ENCODE measurements at regions not wholly inside any gene's neighbourhood (a gene's known extent, or its start where the extent isn't known, plus 50 kb on each side); places are given as distances from the start of the nearest gene placed in this dataset.
"Not testable (repeated sequence)": the region's sequence is repeated elsewhere in the genome, so short reads cannot be mapped to it uniquely, and the experiment has no call there.

- ATAC-seq, result no peak
- DNase-seq, result no peak
Measured at GRCh38 chr7:409339-410281, 110.0 kb downstream of the PDGFA start.

GRCh38 chr7:410395-410910, 109.2 kb downstream of the PDGFA start:
- ATAC-seq, result no peak
- no peak for DNase-seq

DNA sequence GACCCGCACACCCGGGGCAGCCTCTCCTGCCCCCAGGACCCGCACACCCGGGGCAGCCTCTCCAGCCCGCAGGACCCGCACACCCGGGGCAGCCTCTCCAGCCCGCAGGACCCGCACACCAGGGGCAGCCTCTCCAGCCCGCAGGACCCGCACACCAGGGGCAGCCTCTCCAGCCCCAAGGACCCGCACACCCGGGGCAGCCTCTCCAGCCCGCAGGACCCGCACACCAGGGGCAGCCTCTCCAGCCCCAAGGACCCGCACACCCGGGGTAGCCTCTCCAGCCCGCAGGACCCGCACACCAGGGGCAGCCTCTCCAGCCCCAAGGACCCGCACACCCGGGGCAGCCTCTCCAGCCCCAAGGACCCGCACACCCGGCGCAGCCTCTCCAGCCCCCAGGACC, 108.5 kb downstream of the PDGFA start:
- DNase-seq, ATAC-seq: not testable (repeated sequence)

DNA sequence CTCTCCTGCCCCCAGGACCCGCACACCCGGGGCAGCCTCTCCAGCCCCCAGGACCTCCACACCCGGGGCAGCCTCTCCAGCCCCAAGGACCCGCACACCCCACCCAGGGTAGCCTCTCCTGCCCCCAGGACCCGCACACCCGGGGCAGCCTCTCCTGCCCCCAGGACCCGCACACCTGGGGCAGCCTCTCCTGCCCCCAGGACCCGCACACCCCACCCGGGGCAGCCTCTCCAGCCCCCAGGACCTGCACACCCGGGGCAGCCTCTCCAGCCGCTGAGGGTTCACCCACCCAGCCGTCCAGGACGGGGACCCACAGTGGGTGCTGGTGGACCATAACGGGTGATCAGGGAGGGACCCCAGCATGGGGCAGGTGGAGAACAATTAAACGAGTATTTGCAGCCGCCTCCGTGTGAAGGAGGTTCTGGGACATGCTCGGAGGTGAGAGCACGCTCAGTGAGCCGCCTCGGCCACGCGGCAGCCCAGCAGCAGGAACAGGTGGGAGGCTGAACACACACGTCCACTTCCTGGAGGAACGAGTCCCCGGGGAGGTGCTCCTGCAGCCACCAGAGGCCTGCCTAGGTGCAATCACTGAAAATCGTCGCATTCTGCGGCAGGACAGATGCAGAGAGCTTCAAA, 107.9 kb downstream of the PDGFA start:
- no peak for ATAC-seq
- no peak for DNase-seq

DNA sequence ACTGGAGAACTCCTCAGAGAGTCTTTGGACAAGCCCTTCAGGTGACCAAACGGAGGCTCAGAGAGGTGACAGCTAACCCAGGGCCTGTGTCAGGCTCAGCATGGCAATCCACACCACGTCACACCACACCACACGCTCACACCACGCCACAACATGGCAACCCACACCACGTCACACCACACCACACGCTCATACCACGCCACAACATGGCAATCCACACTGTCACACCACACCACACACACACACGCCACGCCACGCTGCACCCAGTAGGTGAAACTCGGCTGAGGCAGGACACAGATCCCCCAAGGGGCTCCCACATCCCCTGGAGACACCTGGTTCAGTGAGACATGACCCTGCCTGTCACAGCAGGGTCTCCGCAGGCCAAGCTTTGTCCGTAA, 107.3 kb downstream of the PDGFA start:
- DNase-seq (no peak), ATAC-seq (no peak)

DNA sequence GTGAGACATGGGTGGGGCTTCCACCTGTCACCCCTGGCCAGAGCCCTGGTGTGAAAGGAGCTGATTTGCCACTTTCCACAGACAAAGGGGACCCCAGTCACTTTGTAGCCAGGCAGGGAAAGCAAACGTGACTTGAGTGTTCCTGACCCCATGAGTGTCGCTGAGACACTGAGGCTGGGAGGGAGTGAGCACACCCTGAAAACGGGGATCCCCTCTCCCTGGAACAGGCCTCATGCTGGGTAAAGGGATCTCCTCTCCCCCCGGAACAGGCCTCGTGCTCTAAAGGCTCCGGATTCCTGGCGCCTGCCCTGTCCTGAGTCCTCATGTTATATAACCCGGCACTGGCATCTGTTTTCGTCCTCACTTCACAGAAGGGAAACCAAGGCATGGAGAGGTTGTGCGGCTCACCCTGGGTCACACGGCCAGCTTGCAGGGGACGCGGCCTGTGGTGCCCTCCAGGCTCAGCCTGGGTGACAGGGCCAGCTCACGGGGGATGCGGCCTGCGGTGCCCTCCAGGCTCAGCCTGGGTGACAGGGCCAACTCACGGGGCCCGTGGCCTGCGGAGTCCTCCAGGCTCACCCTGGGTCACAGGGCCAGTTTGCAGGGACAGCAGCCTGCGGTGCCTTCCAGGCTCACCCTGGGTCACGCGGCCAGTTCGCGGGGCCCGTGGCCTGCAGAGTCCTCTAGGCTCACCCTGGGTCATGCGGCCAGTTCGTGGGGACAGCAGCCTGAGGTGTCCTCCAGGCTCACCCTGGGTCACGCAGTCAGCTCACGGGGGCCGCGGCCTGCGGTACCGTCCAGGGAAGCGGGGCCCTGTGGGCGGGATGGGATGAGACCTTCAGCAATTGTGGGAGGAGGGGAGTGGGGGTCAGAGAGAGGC, 104.7 kb downstream of the PDGFA start:
- DNase-seq, result no peak
- ATAC-seq, result no peak

DNA sequence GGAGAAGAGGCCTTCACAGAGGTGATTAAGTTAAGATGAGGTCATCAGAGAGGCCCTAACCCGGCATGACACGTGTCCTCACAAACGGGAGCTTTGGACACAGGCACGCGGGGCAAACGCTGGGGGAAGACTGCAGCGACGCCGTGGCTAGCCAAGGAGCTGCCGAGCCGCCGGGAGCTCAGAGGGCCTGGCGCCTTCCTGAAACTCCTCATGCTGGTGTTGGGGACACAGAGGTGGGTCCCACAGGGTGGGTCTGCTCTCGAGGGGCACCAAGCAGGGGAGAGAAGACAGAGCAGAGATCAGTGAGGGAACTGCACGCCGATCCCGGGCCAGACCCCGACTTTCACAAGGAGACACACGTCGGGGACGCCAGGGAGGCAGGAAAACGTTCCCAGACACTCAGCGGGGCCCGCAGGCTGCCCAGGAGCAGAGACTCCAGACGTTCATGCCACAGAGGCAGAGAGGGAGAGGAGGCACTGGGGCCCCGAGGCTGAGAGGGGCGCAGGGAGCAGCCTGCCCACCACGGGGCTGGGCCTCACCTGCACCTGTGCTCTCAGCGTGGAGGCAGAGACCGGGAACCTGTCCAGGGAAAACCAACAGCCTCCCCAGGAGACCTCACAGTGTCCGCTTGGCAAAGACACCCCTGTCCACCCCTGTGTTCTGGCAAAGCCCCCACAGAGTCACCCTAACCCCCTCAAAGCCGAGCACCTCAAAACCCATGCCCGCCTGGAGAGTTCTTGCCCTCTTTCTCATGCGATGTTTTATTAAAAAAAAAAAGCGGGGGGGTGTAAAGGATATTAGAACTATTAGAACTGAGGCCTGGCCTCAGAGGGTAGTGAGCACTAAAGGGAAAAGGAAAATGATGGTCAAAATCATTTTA, 103.8 kb downstream of the PDGFA start:
- DNase-seq (no peak), ATAC-seq (no peak)

DNA sequence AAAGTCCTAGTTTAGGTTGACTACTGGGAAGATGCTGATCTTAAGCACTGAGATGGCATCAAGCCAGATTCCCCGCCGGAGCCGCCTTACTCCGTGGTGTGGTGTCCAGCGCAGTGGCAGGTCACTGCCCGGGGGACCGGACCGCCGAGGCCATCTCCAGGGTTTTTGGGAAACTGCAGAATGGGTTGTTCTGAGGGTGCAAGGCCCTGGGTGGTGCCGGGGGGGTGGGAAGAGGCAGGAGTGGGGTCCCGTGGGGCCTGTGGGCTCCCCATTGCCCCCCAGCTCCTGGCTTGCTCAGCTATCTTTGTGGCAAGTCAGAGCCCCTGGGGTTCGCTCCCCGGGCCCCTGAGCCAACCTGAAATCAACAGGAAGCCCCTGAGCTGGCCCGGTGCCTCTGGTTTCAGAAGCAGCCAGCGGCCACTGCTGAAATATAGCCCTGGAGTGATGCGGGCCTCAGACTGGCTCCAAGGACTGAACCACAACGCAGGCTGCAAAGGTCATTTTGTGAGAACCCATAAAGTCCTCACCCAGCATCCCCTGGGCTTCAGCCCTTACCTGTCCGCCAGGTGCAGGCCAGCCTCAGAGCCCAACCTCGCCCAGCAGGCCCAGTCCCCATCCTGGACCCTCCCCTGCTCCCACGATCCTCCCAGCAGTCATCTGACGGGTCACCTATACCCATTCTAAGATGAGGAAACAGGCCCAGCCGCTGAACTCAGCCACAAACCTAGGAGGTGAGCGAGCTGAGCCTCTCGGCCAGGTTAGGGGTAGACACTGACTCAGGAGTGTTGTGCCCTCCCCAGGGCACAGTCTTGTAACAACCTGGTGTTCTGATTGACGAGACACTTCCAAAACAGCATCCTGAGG, 102.7 kb downstream of the PDGFA start:
- DNase-seq (no peak), ATAC-seq (no peak)

DNA sequence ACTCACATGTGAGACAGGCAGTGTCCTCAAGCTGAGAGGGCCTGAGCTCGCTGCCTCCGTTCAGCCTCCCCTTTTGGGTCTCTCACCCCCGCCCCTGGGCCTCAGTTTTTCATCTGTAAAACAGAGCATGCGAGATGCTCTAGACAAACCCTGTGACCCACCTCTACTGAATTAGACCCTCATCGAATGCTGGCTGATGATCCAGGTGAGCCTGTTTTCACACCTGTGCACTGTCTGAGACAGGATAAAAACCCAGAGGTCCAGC, 102.1 kb downstream of the PDGFA start:
- DNase-seq, result no peak
- ATAC-seq, result no peak

DNA sequence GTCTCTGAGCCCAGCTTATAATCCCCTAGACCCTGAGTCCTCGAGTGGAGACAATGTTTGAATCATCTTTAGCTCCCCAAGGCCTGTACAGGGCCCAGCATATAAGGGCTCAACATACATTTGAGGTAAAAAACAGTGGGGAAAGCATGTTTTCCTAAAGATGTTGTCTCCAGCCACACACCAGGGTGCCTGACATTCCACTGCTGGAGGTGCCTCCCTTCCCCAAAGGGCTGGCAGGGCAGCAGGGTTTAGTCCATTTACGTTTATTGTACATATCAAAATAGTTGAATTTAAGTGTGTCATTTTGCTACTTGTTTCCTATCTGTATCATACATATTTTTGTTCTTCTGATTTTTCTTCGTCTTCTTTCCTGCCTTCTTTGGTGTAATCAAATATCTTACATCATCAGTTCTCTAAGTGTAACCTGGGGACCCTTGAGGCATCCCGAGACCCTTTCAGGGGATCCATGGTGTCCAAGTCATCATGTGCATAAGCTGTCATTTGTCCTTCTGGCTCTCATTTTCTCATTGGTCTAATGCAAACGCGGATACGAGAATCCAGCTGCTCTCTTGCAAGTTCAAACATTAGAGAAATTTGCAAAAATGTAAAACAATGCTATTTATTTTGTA, 101.6 kb downstream of the PDGFA start:
- ATAC-seq (no peak), DNase-seq (no peak)

DNA sequence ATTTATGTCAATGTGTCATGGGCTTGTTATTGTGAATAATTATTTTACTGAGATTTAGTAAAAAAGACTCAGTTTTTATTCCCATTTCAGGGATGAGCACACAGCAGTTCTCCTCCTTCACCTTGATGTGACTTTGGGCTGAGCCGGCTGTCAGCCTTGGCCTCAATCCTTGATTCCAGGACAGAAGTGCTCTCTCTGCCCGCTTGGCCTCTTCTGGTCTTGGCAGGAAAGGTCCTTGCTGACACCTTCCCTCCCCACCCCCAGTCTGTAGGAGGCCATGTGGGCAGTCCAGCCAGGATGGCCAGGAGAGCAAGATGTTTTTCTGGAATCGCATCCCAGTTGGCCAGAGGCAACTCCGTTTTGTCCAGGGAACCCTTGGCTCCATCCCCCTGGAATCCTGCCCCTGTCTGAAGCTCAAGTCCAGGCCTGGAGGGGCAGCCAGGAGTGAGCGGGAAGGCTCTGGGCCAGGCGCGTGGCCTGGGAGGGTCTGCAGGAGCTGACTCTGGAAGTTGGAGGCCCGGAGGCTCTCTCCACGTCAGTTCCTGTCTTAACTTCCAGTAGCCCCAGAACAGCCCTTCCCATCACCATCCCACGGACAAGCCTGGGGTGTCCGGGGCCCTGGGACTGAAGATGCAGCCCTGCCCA, 100.9 kb downstream of the PDGFA start:
- no peak for DNase-seq
- no peak for ATAC-seq

GRCh38 chr7:420142-421093, 99.2 kb downstream of the PDGFA start:
- DNase-seq, result no peak
- ATAC-seq, result no peak

DNA sequence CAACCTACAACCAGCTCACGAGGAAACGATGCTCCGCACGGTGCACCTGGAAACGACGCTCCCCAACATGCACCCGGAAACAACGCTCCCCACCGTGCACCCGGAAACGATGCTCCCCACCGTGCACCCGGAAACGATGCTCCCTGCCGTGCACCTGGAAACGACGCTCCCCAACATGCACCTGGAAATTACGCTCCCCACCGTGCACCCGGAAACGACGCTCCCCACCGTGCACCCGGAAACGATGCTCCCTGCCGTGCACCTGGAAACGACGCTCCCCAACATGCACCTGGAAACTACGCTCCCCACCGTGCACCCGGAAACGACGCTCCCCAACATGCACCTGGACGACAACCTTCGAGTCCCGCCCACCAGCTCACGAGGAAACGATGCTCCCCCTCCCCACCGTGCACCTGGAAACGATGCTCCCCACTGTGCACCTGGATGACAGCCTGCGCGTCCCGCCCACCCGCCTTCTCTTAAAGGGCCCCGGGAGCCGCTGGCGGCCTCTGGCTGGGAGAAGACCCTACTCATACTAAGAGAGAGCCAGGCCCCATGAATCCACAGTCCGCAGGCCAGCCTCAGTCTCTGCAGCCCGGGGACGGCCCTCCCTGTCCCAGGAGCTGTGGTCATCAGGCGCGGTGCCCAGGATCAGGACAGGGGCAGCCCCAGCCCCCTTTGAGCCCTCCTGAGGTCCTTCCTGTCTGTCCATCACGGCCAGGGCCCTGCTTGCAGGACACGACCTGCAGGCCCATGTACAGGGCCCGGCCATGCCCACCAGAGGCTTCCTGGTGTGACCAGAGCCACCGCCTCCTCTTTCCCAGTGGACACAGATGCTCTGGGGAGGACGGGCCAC, 98.3 kb downstream of the PDGFA start:
- DNase-seq (no peak), ATAC-seq (no peak)

- DNase-seq (no peak), ATAC-seq (no peak)
Measured at GRCh38 chr7:422191-422885, 97.3 kb downstream of the PDGFA start.

GRCh38 chr7:422886-423225, 96.8 kb downstream of the PDGFA start:
- ATAC-seq, result no peak
- no peak for DNase-seq

- DNase-seq (no peak), ATAC-seq (no peak)
Measured at GRCh38 chr7:423312-424260, 96.1 kb downstream of the PDGFA start.

All from stimulated activated naive CD8-positive, alpha-beta T cell treated with anti-CD3 and anti-CD28 coated beads, Interleukin-15, Interleukin-2, amounts not matched to agents 100 U/mL and 50 U/mL, for 24 hours (primary cell).